GM19023 (cell line): ENCODE measurements at regions not wholly inside any gene's neighbourhood (a gene's known extent, or its start where the extent isn't known, plus 50 kb on each side); places are given as distances from the start of the nearest gene placed in this dataset.

Experiments
- ATAC-seq: cut with Tn5 transposase; IDR thresholded peaks from one replicate; pipeline ENCODE4 v1.9.1; 2021; ENCODE audit warnings: mild to moderate bottlenecking, moderate library complexity; ENCODE audit not compliant: unreplicated experiment

DNA sequence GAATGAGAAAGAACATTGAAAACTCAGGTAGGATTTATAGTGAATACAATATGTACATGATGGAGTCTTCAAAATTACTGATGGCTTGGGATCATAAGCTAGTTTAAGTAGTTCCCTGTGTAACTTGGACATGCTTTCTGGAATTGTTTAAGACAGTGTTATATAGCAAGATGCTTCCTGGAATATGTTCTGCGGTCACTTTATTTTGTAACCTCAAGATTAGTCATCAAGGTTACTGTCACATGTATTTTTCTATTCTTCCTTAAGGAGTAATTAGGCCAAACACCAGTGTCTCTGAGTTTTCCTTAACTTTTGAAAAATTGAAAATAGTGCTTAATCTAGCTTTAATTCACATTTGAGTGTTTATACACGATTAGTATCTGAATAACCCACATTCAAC lies 760.3 kb upstream of the ARRDC4 start:
- no peak for ATAC-seq

DNA sequence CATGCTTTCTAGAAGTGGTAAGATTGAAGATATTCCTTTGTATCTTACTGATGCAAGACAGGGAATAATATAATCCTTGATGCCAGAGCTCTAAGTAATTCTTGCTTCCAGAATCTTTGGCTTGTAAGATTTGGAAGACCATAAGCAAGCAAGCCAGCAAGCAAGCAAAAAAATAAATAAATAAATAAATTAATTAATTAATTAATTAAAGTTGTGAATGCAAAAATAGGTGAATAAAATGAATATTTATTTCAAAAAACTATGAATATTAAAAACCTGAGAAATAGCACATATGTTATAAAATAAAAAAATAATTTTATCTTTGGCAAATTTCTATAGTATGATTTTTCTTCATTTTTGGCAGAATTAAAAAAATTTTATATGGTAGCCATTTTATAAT lies 750.2 kb upstream of the ARRDC4 start:
- ATAC-seq = no peak

DNA sequence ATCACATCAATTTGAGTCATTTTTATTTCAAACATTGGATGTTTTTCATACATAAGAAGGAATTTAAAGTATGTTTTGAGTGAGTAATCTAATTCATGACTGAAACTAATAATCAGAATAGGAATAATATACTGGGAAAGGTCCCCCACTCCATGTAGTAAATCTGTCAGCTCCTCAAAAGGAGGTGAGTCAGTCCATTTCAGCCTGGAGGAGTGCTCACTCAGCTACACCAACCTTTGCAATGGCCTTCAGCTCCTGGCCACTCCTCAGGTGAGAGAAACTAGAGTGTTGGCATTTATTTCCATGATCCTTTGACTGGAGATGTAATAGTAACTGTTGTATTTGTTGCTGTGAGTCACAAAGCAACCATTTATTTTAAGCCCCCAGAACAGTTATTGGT lies 744.9 kb upstream of the ARRDC4 start:
- ATAC-seq = no peak

DNA sequence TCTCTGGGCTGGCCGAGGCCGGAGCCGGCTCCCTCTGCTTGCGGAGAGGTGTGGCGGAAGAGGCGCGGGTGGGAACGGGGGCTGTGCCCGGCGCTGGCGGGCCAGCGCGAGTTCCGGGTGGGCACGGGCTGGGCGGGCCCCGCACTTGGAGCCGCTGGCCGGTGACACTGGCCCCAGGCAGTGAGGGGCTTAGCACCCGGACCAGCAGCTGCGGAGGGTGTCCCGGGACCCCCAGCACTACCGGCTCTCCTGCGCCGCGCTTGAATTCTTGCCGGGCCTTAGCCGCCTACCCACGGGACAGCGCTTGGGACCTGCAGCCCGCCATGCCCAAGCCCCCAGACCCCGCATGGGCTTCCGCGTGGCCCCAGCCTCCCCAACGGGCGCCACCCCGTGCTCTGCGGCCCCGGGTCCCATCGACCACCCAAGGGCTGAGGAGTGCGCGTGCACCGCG lies 736.3 kb upstream of the ARRDC4 start:
- ATAC-seq = no peak

- ATAC-seq = no peak
Observed at GRCh38 chr15:97234851-97235610, 725.5 kb upstream of the ARRDC4 start.

- ATAC-seq = no peak
Observed at GRCh38 chr15:97235611-97235985, 724.9 kb upstream of the ARRDC4 start.

GRCh38 chr15:97236140-97236539 lies 724.4 kb upstream of the ARRDC4 start:
- no peak for ATAC-seq

DNA sequence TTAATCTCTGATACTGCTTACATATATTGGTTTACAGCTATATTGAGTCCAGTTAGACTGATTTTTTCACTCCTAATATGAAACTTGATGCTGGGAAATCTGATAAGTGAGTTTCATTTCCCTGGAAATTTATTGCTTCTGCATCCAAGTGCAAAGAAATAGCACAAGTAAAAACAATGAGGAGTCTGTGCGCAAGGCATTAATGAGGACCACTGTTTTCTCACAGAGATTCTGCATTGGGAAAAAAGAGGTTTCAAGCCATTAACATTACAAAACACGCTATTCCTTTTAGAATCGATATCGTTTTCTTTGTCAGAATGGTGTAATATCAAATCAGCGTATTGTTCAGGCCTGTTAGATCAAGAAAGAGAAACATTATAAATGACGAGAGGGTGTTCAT lies 723.3 kb upstream of the ARRDC4 start:
- ATAC-seq = no peak

DNA sequence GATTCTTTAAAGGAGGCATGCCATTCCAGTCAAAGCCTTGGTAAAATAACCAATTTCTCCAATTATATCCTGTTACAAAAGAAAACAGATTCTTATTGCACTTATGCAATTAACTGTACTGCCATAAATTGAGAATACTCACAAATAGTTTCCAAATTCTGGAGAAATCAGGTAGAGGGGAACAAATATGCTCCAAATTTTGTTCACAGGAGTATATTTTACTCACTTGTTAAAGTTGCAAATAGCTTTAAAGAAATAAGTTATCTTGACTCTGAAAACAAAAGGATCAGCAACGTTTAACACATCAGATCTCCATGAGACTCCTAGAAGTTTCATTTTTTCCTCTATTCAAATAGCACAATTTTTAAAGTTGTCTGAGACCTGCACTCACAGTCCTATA lies 712.1 kb upstream of the ARRDC4 start:
- no peak for ATAC-seq

DNA sequence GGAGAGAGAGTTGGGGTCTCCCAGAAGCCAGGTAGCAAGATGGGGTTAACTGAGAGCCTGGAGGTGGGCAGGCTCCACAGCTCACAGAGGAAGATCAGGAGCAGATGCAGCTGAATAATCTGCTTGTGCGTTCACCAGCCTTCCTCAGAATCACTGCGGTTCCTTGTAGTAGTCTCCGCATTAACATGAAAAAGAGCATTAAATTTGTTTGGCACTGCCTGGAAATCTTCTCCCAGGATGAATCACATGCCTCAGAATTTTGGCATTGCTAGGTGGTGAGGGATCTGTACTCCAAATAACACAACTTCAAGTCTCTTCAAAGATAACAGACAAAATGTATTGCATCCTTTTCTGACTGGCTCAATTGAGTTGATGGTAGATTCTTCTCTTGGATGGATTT lies 700.6 kb upstream of the ARRDC4 start:
- no peak for ATAC-seq

- ATAC-seq = no peak
Observed at GRCh38 chr15:97301166-97301565, 659.3 kb upstream of the ARRDC4 start.

- no peak for ATAC-seq
Observed at GRCh38 chr15:97316362-97316761, 644.1 kb upstream of the ARRDC4 start.

GRCh38 chr15:97317163-97317562 lies 643.3 kb upstream of the ARRDC4 start:
- ATAC-seq = no peak

GRCh38 chr15:97319291-97319690 lies 641.2 kb upstream of the ARRDC4 start:
- ATAC-seq = no peak

GRCh38 chr15:97346221-97346620 lies 614.3 kb upstream of the ARRDC4 start:
- no peak for ATAC-seq

DNA sequence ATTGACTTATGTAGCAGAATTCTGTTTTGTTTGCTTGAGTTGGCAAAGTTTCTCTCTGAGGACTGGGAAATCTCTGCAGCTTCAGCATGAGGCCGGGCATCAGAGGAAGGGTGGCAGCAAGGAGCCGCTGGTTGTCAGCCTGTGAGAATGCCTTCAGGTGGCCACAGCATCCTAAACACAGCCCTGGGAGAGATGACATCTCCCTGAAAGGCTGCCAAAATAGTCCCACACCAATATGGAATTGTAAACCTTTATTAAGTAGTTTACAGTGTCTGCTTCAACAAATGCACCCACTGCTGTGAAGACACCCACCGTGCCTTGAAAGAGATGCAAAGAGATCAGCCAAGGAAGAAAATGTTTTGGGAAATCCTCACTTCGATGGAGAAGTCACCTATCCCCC lies 609.7 kb upstream of the ARRDC4 start:
- ATAC-seq = no peak

- ATAC-seq = no peak
Observed at GRCh38 chr15:97383516-97383915, 577.0 kb upstream of the ARRDC4 start.

- ATAC-seq = no peak
Observed at GRCh38 chr15:97386940-97387339, 573.6 kb upstream of the ARRDC4 start.

DNA sequence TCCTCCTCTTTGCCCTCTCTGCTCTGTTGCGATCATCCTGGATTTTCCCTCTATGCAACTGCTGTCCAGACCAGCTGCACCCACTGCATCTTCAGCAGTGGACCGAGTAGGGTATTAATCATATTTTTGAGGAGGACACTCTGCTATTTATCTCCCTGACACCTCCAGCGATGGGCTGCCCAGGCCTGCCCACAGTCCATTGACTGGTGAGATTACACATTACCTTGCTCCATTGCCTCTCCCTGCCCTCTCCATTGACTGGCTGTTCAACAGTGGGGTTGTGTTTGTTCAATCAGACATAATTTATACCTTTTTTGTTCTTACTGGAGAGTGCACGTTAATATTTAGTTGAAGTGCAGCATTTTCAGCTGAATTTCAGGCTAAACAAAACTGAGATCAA lies 559.3 kb upstream of the ARRDC4 start:
- ATAC-seq = no peak

DNA sequence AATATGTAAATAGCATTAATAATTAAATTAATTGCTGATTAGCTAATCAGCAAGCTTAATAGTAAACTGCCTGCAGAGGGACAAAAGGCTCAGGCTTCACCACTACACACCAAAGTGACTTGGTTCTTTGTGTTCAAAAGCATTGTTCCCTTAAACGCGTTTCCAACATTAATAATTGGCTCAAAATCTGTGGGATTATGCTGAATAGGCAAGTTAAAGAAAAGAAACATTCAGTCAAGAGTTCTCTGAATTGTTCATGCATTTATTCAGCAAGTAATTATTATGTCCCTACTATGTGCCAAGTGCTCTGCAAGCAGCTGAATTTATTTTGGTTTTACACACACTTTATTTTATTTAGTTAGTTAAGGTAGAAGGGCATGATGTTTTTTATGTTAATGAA lies 558.5 kb upstream of the ARRDC4 start:
- no peak for ATAC-seq

DNA sequence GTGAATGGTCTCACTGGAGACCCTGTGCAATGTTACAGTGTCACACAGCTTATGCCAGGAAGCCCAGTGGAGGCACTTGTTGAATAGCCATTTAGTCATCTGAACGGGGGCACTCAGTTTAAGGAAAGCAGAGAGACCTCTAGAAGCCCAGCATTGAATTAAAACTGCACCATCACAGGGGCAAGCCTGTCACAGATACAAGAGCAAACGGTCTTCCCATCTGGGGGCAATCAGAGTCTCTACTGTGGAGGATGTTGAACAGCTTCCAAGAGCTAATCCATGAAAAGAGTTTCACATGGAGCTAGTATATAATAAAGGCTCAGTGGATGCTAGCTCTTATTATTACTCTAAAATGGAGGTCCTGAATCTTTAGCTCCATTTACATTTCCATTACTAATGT lies 553.7 kb upstream of the ARRDC4 start:
- no peak for ATAC-seq

- no peak for ATAC-seq
Observed at GRCh38 chr15:97410897-97411575, 549.5 kb upstream of the ARRDC4 start.

- no peak for ATAC-seq
Observed at GRCh38 chr15:97420130-97420529, 540.4 kb upstream of the ARRDC4 start.
